22Rv1 (cell line): ENCODE measurements at regions not wholly inside any gene's neighbourhood (a gene's known extent, or its start where the extent isn't known, plus 50 kb on each side); places are given as distances from the start of the nearest gene placed in this dataset.

Experiments
- H3K27ac ChIP-seq: fragments of 450-650 bp; 2 replicates; pipeline ENCODE4 v1.5.1; 2017
- ZFX ChIP-seq: fragments of 450-650 bp; IDR thresholded peaks from 2 replicates; pipeline ENCODE4 v1.6.1; 2017; ENCODE audit warnings: antibody characterized with exemption, borderline replicate concordance
- TF ChIP-seq, protein P1 (sequence below): fragments of 450-650 bp; IDR thresholded peaks from 2 replicates; pipeline ENCODE4 v1.5.1; 2017; ENCODE audit warnings: mild to moderate bottlenecking

DNA sequence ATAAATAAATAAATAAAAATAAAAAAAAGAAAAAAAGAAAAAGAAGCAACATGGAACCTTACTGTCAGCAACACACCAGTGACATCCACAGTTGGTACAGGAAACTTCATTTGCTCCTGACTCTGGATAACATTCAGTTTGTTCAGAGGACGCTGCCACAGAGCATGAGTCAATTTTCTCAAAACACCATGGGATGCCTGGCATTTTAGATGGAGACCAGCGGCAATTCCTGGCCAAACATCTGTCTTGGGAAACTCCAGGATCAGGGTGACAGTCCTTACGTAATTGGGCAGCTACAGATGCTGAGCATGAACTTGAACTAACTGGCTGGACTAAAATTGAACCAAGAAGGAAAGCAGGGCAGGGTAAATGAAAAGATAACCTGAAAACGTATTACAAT, 166.2 kb upstream of the CPNE8 start:
- TF ChIP-seq ZFX, result no peak
- TF ChIP-seq, protein P1, sequence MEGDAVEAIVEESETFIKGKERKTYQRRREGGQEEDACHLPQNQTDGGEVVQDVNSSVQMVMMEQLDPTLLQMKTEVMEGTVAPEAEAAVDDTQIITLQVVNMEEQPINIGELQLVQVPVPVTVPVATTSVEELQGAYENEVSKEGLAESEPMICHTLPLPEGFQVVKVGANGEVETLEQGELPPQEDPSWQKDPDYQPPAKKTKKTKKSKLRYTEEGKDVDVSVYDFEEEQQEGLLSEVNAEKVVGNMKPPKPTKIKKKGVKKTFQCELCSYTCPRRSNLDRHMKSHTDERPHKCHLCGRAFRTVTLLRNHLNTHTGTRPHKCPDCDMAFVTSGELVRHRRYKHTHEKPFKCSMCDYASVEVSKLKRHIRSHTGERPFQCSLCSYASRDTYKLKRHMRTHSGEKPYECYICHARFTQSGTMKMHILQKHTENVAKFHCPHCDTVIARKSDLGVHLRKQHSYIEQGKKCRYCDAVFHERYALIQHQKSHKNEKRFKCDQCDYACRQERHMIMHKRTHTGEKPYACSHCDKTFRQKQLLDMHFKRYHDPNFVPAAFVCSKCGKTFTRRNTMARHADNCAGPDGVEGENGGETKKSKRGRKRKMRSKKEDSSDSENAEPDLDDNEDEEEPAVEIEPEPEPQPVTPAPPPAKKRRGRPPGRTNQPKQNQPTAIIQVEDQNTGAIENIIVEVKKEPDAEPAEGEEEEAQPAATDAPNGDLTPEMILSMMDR, result no peak
- no peak overlapping the region for H3K27ac ChIP-seq

DNA sequence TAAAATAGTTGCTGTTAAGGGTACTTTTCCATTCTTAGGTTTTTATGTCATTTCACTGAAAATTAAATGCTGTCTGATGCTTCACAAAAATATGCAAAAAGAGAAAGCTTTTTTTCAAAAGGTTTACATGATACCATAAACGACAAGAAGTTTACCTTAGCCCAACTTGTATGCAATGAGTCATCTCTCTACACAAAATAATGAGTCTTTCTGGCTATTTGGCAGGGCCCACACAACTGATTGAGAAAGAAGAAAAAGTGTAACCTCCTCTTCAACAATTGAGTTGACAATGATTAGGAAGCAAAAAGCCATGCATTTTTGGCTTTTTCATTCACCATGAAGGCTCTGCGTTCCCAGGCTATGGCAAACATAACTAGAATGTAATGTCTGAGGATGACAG, 165.4 kb upstream of the CPNE8 start:
- TF ChIP-seq, protein P1, result no peak
- no peak for TF ChIP-seq ZFX
- no peak overlapping the region for H3K27ac ChIP-seq

DNA sequence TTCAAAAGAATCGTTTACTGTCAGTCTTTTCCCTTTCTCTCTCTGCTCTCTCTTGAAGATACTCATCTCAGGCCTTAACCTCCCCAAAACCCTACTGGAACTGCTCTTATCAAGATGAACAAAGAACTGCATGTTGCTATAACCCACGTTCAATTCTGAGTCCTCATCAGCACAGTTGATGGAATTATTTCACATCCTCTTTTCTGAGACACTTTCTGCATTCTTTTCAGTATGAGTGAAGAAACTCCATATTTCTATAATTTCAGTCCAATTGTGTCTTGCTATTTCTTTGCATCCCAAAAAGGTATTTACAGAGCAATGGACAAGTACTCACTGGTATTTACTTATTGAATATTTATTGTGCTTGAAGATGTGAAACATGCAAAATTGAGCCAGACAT, 160.1 kb upstream of the CPNE8 start:
- TF ChIP-seq, protein P1, result no peak
- TF ChIP-seq ZFX, result no peak
- H3K27ac ChIP-seq, result no peak overlapping the region

DNA sequence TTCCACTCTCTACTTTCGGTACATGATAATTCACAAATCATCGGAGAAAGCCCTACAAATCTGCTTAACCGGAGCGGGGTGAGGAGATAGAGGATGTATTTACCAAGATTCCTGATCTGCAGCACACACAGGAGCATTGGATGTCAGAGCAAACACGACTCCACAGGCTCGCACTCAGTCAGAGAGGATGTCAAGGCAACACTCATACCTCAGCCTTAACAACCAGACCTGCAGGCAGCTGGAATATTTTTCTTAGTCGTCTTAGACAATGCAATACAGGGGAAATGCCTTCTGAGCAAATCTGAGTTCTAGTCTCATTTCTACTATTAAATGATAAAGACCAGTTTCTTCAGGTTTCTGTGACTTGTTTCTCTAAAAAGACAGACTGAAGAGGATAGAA, 159.3 kb upstream of the CPNE8 start:
- H3K27ac ChIP-seq, result no peak overlapping the region
- TF ChIP-seq, protein P1, result no peak

DNA sequence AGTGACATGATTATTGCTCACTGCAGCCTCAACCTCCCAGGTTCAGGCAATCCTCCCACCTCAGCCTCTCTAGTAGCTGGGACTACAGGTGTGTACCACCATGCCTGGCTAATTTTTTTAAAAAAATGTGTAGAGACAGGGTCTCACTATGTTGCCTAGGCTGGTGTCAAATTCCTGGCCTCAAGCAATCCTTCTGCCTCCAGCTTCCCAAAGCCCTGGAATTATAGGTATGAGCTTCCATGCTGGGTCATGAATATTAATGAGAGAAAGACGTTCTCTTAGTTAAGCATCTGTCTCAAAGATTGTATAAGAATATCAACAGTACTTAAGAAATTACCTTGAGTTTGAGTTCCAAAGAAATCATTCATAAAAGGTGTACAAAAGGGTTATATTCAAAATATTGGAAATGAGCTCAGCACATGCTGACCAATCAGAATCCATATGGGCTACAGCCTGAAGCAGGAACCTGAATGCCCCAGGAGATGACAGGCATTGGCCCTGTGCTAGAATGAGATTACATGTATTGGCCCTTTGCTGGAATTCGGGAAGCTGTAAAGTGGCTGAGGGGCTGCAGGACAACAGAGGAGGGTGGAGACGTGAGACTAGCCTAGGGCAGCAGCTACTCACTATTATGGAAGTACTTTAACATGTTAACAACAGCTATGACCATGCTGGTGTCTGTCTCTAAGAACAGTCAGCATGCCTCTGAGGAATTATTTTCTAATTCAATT, 157.0 kb upstream of the CPNE8 start:
- no peak overlapping the region for H3K27ac ChIP-seq
- TF ChIP-seq, protein P1, result no peak
- TF ChIP-seq ZFX, result no peak

GRCh38 chr12:39061576-39061975, 156.2 kb upstream of the CPNE8 start:
- TF ChIP-seq ZFX, result no peak
- TF ChIP-seq, protein P1, result no peak

DNA sequence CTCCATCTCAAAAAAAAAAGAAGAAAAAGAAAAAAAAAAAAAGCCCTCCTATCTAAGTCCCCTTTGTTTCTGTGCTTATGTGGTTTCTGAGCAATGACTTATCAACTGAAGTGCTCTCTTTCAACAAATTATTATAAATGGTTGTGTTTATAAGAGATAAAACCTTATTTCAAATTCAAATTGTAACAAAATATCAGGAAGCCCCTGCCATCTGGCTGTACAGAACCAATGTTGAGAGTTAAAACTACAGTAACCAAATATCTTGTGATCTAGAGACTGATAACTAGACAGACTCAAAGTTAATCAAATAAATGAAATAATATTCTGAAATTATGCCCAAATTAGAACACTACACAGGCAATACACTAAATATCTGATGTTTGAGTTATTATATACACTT, 143.0 kb upstream of the CPNE8 start:
- H3K27ac ChIP-seq, result no peak overlapping the region
- TF ChIP-seq, protein P1, result no peak
- no peak for TF ChIP-seq ZFX

More at GRCh38 chr12:39061576-39061975, 156.2 kb upstream of the CPNE8 start:
- H3K27ac ChIP-seq, result no peak overlapping the region
